HL-60 (cell line): ENCODE measurements at regions not wholly inside any gene's neighbourhood (a gene's known extent, or its start where the extent isn't known, plus 50 kb on each side); places are given as distances from the start of the nearest gene placed in this dataset.

Source experiments
- DNase-seq, 2 experiments: peaks; one replicate each; pipeline ENCODE4 v3.0.0-alpha.2; 2010 to 2020; ENCODE audit warnings: low read depth in 1 of 2, low spot score in 1 of 2
- H3K27ac ChIP-seq: fragments of 250-450 bp; sonication (Bioruptor Pico); replicated peaks from 2 replicates; pipeline ENCODE4 v1.5.1; 2020; ENCODE audit warnings: mild to moderate bottlenecking, moderate library complexity
- H3K27me3 ChIP-seq: fragments of 250-450 bp; sonication (Bioruptor Pico); 2 replicates; pipeline ENCODE4 v1.5.1; 2021; ENCODE audit warnings: mild to moderate bottlenecking, moderate library complexity; ENCODE audit not compliant: insufficient read depth, poor library complexity, severe bottlenecking
- H3K4me3 ChIP-seq: replicated peaks from 2 replicates; pipeline ENCODE4 v1.5.1; 2011; ENCODE audit warnings: mild to moderate bottlenecking, control low read depth, low read length; ENCODE audit not compliant: insufficient read depth
- GABPA ChIP-seq: IDR thresholded peaks from 2 replicates; pipeline ENCODE4 v1.6.1; 2012; ENCODE audit warnings: low read depth
- POLR2AphosphoS5 ChIP-seq: IDR thresholded peaks from 2 replicates; pipeline ENCODE4 v1.6.1; 2012; ENCODE audit warnings: low read depth
- REST ChIP-seq: IDR thresholded peaks from 2 replicates; pipeline ENCODE4 v1.6.1; 2012; ENCODE audit warnings: low read depth; ENCODE audit not compliant: insufficient replicate concordance
- SPI1 ChIP-seq: IDR thresholded peaks from 2 replicates; pipeline ENCODE4 v1.6.1; 2012; ENCODE audit warnings: low read depth, mild to moderate bottlenecking, borderline replicate concordance
- TF ChIP-seq, protein P1 (sequence below): IDR thresholded peaks from one replicate; pipeline ENCODE4 v1.5.1; 2011; ENCODE audit warnings: low read length, control low read depth, inconsistent platforms; ENCODE audit not compliant: insufficient read depth

DNA sequence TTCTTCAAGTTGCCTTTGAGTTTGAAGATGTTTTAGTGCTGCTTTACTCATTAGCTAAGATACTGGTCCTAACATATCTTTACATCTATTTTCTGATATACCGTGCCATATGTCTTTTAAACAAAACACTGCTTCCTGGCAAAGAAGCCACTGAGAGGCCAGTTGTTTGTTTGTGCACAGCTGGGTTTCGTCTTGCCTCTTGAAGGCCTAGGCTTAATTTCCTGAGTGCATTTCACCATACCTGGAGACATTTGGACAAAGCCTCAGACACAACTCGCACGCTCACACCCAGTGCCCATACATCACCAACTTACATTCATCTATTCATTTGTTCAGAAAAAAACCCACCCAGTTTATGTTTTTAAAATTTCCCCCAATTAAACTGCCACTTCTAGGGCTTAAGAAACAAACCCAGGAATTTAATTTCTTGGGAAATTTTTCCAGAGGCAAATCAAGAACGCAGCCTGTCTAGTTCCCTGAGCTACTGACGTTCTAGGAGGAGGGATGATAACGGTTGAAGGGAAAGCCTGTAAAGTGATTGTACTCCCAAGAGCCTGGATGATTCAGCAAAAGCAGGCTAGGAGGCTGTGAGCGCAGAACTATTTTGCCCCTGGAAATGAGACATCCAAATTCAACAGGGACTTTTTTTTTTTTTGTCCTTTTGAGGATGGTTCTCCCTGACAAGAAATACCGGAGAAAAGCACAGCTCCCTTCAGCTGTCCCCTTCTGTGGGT lies 77.7 kb downstream of the OLIG3 start:
- TF ChIP-seq REST (no peak), SPI1 (no peak), POLR2AphosphoS5 (no peak), GABPA (no peak)
- TF ChIP-seq, protein P1, sequence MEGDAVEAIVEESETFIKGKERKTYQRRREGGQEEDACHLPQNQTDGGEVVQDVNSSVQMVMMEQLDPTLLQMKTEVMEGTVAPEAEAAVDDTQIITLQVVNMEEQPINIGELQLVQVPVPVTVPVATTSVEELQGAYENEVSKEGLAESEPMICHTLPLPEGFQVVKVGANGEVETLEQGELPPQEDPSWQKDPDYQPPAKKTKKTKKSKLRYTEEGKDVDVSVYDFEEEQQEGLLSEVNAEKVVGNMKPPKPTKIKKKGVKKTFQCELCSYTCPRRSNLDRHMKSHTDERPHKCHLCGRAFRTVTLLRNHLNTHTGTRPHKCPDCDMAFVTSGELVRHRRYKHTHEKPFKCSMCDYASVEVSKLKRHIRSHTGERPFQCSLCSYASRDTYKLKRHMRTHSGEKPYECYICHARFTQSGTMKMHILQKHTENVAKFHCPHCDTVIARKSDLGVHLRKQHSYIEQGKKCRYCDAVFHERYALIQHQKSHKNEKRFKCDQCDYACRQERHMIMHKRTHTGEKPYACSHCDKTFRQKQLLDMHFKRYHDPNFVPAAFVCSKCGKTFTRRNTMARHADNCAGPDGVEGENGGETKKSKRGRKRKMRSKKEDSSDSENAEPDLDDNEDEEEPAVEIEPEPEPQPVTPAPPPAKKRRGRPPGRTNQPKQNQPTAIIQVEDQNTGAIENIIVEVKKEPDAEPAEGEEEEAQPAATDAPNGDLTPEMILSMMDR: no peak
- H3K27ac ChIP-seq: no peak overlapping the region
- no peaks in the 10 kb centered on the region for H3K27me3 ChIP-seq
- no peak for DNase-seq
- no peak overlapping the region for H3K4me3 ChIP-seq

DNA sequence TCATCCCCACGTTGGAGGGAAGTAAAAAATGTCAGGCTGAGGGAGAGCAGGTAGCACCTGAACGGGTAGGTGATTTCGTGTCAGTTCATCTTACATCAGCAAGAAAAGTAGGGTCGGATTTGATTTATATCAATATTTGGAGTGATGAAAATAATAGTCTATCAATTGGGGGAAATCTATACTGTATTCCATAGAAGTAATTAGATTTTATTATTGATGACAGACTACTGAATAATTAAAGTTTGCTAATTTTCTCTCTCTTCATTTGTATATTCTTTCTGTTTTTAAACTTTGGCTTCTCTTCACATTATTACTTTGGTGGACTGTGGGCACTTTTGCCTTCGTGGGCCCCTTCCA lies 78.4 kb downstream of the OLIG3 start:
- no peak for DNase-seq
- TF ChIP-seq, protein P1: no peak
- no peak for TF ChIP-seq GABPA
- TF ChIP-seq REST: no peak
- TF ChIP-seq SPI1: no peak
- TF ChIP-seq POLR2AphosphoS5: no peak
- no peak overlapping the region for H3K27ac ChIP-seq

DNA sequence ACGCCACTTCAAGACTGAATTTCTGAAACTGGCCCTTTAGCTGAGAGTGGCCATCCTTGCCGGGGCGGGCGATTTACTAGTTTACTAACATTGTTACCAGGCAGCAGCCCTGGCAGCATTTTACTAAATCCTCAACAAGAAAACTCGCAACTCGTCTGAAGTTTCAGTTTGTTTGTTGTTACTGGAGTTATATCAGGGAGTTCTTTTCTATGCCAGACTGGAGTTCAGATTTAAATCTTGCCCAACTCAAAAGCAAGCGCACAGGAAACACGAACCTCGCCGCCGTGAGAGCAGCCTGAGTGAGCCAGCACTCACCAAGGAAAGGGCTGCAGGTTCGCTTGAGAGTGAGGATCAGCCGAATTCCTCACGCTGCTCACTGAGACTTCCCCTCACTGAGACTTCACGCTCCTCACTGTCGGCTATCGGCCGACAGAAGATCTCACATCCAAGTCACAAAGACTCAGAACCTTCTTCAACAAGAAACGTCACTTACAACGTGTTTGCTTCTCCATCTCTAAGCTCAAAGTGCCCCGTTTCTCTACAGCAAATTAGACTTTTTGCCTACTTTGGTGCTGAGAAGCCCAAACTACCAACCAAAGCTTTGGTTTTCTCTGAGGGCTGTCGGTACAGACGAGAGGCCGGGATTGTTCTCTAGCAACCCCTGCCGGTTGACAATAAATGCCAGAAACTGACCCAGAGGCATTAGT lies 78.9 kb downstream of the OLIG3 start:
- H3K27me3 ChIP-seq: no peaks in the 10 kb centered on the region
- TF ChIP-seq SPI1: peak; percentile 36; the same call in 1 of the 2 replicates
- no peak for TF ChIP-seq GABPA
- TF ChIP-seq, protein P1: peak; percentile 57
- H3K4me3 ChIP-seq: peak overlapping the region; percentile 25
- peak; percentile 22 to 67 for DNase-seq
- no peak overlapping the region for H3K27ac ChIP-seq

More for the DNA sequence above, 78.4 kb downstream of the OLIG3 start:
- Histone ChIP-seq H3K27me3 (no peaks in the 10 kb centered on the region), H3K4me3 (no peak overlapping the region; the same call in 1 of the 2 replicates)
